Mucosa of stomach (tissue), 1 donor: ENCODE measurements at regions not wholly inside any gene's neighbourhood (a gene's known extent, or its start where the extent isn't known, plus 50 kb on each side); places are given as distances from the start of the nearest gene placed in this dataset.
"Not testable (repeated sequence)": the region's sequence is repeated elsewhere in the genome, so short reads cannot be mapped to it uniquely, and the experiment has no call there.

Experiments
- H3K27me3 ChIP-seq: one replicate; pipeline ENCODE4 v1.7.0; 2013; ENCODE audit warnings: mild to moderate bottlenecking, low read length; ENCODE audit not compliant: control insufficient read depth, insufficient read depth
- H3K36me3 ChIP-seq: one replicate; pipeline ENCODE4 v1.7.0; 2013; ENCODE audit warnings: low read length; ENCODE audit not compliant: control insufficient read depth, insufficient read depth
- H3K4me1 ChIP-seq: one replicate; pipeline ENCODE4 v1.7.0; 2013; ENCODE audit warnings: mild to moderate bottlenecking, low read length; ENCODE audit not compliant: control insufficient read depth, insufficient read depth
- H3K4me3 ChIP-seq: one replicate; pipeline ENCODE4 v1.7.0; 2013; ENCODE audit warnings: low read length
- H3K9ac ChIP-seq: one replicate; pipeline ENCODE4 v1.7.0; 2013; ENCODE audit warnings: mild to moderate bottlenecking, low read length, moderate library complexity
- H3K9me3 ChIP-seq: one replicate; pipeline ENCODE4 v1.7.0; 2013; ENCODE audit warnings: mild to moderate bottlenecking, low read length, moderate library complexity; ENCODE audit not compliant: control insufficient read depth
- donor health status: Pancreatic carcinoma.

- Histone ChIP-seq H3K4me1 (peaks cover 10% of the 10 kb centered on the region), H3K9ac (no peak overlapping the region), H3K9me3 (no peaks in the 10 kb centered on the region), H3K36me3 (no peaks in the 10 kb centered on the region), H3K4me3 (no peak overlapping the region), H3K27me3 (no peaks in the 10 kb centered on the region)
Measured at GRCh38 chr2:180607514-180608049, 372.8 kb upstream of the UBE2E3 start.

GRCh38 chr2:180604077-180604476 is 376.3 kb upstream of the UBE2E3 start:
- Histone ChIP-seq H3K9ac (no peak overlapping the region), H3K9me3 (no peaks in the 10 kb centered on the region), H3K4me1 (peaks cover 1% of the 10 kb centered on the region), H3K27me3 (no peaks in the 10 kb centered on the region), H3K4me3 (no peak overlapping the region), H3K36me3 (no peaks in the 10 kb centered on the region)

- no peaks in the 10 kb centered on the region for H3K4me1 ChIP-seq
- no peaks in the 10 kb centered on the region for H3K9me3 ChIP-seq
- no peaks in the 10 kb centered on the region for H3K36me3 ChIP-seq
- no peak overlapping the region for H3K4me3 ChIP-seq
- no peaks in the 10 kb centered on the region for H3K27me3 ChIP-seq
- H3K9ac ChIP-seq = no peak overlapping the region
Measured at GRCh38 chr2:180601016-180601415, 379.4 kb upstream of the UBE2E3 start.

- Histone ChIP-seq H3K9ac (no peak overlapping the region), H3K4me1 (no peaks in the 10 kb centered on the region), H3K4me3 (no peak overlapping the region), H3K27me3 (no peaks in the 10 kb centered on the region), H3K9me3 (no peaks in the 10 kb centered on the region), H3K36me3 (no peaks in the 10 kb centered on the region)
Measured at GRCh38 chr2:180599804-180600203, 380.6 kb upstream of the UBE2E3 start.

GRCh38 chr2:180597179-180597578 is 383.2 kb upstream of the UBE2E3 start:
- Histone ChIP-seq H3K36me3 (no peaks in the 10 kb centered on the region), H3K9ac (no peak overlapping the region), H3K4me3 (no peak overlapping the region), H3K9me3 (no peaks in the 10 kb centered on the region), H3K27me3 (no peaks in the 10 kb centered on the region), H3K4me1 (no peaks in the 10 kb centered on the region)

GRCh38 chr2:180596453-180596852 is 384.0 kb upstream of the UBE2E3 start:
- Histone ChIP-seq H3K4me3 (no peak overlapping the region), H3K9ac (no peak overlapping the region), H3K36me3 (no peaks in the 10 kb centered on the region), H3K9me3 (no peaks in the 10 kb centered on the region), H3K27me3 (no peaks in the 10 kb centered on the region), H3K4me1 (no peaks in the 10 kb centered on the region)

GRCh38 chr2:180591947-180592346 is 388.5 kb upstream of the UBE2E3 start:
- Histone ChIP-seq H3K9ac (no peak overlapping the region), H3K4me3 (no peak overlapping the region), H3K4me1 (no peaks in the 10 kb centered on the region), H3K27me3 (no peaks in the 10 kb centered on the region), H3K36me3 (no peaks in the 10 kb centered on the region), H3K9me3 (no peaks in the 10 kb centered on the region)

GRCh38 chr2:180591093-180591781 is 389.2 kb upstream of the UBE2E3 start:
- H3K9me3 ChIP-seq, H3K27me3 ChIP-seq, H3K4me3 ChIP-seq, H3K4me1 ChIP-seq, H3K36me3 ChIP-seq, H3K9ac ChIP-seq: not testable (repeated sequence)

- no peak overlapping the region for H3K9ac ChIP-seq
- H3K36me3 ChIP-seq = no peaks in the 10 kb centered on the region
- H3K4me1 ChIP-seq = no peaks in the 10 kb centered on the region
- no peaks in the 10 kb centered on the region for H3K27me3 ChIP-seq
- no peaks in the 10 kb centered on the region for H3K9me3 ChIP-seq
- no peak overlapping the region for H3K4me3 ChIP-seq
Measured at GRCh38 chr2:180583441-180584140, 396.8 kb upstream of the UBE2E3 start.

- H3K27me3 ChIP-seq = no peaks in the 10 kb centered on the region
- H3K4me1 ChIP-seq = peaks cover 5% of the 10 kb centered on the region
- no peaks in the 10 kb centered on the region for H3K9me3 ChIP-seq
- no peak overlapping the region for H3K4me3 ChIP-seq
- H3K36me3 ChIP-seq = no peaks in the 10 kb centered on the region
- H3K9ac ChIP-seq = no peak overlapping the region
Measured at GRCh38 chr2:180579388-180579787, 401.0 kb upstream of the UBE2E3 start.

GRCh38 chr2:180578441-180578840 is 402.0 kb upstream of the UBE2E3 start:
- Histone ChIP-seq H3K4me3 (no peak overlapping the region), H3K36me3 (no peaks in the 10 kb centered on the region), H3K27me3 (no peaks in the 10 kb centered on the region), H3K4me1 (peaks cover 9% of the 10 kb centered on the region), H3K9ac (no peak overlapping the region), H3K9me3 (no peaks in the 10 kb centered on the region)

GRCh38 chr2:180577567-180577966 is 402.8 kb upstream of the UBE2E3 start:
- Histone ChIP-seq H3K9me3 (no peaks in the 10 kb centered on the region), H3K4me1 (peaks cover 15% of the 10 kb centered on the region), H3K9ac (no peak overlapping the region), H3K4me3 (no peak overlapping the region), H3K27me3 (no peaks in the 10 kb centered on the region), H3K36me3 (no peaks in the 10 kb centered on the region)
